K562 (cell line): ENCODE measurements at regions not wholly inside any gene's neighbourhood (a gene's known extent, or its start where the extent isn't known, plus 50 kb on each side); places are given as distances from the start of the nearest gene placed in this dataset.

Experiments
- C11orf30 ChIP-seq: fragments of 450-650 bp; IDR thresholded peaks from 2 replicates; pipeline ENCODE4 v1.6.1; 2016; ENCODE audit warnings: low read depth, mild to moderate bottlenecking
- EP400 ChIP-seq: fragments of 450-650 bp; IDR thresholded peaks from 2 replicates; pipeline ENCODE4 v1.6.1; 2017; ENCODE audit warnings: antibody characterized with exemption, mild to moderate bottlenecking, moderate library complexity
- MAFG ChIP-seq: fragments of 450-650 bp; conservative IDR thresholded peaks from 2 replicates; pipeline ENCODE4 v1.6.1; 2016; ENCODE audit warnings: missing genetic modification characterization, missing compliant biosample characterization
- MCM3 ChIP-seq: fragments of 450-650 bp; IDR thresholded peaks from 2 replicates; pipeline ENCODE4 v1.6.1; 2016
- MEIS2 ChIP-seq: fragments of 450-650 bp; IDR thresholded peaks from 2 replicates; pipeline ENCODE4 v1.6.1; 2014; ENCODE audit warnings: mild to moderate bottlenecking; ENCODE audit not compliant: partially characterized antibody
- MXI1 ChIP-seq: IDR thresholded peaks from 2 replicates; pipeline ENCODE4 v1.6.1; 2011; ENCODE audit warnings: low read depth, mild to moderate bottlenecking, improper control_type of control experiment, low read length
- PKNOX1 ChIP-seq: fragments of 450-650 bp; IDR thresholded peaks from 2 replicates; pipeline ENCODE4 v1.6.1; 2016
- RFX1 ChIP-seq: fragments of 450-650 bp; IDR thresholded peaks from 2 replicates; pipeline ENCODE4 v1.6.1; 2016; ENCODE audit warnings: mild to moderate bottlenecking, moderate library complexity
- ZBTB17 ChIP-seq: fragments of 450-650 bp; formaldehyde crosslinking; IDR thresholded peaks from 2 replicates; pipeline ENCODE4 v1.4.0; 2020; ENCODE audit warnings: mild to moderate bottlenecking
- ZNF316 ChIP-seq: fragments of 450-650 bp; IDR thresholded peaks from 2 replicates; pipeline ENCODE4 v1.6.1; 2016
- ZNF764 ChIP-seq: fragments of 250-450 bp; sonication (Bioruptor Pico); IDR thresholded peaks from 2 replicates; pipeline ENCODE4 v1.4.0; 2020; ENCODE audit warnings: low read depth, mild to moderate bottlenecking, moderate library complexity
- TF ChIP-seq, protein P1 (sequence below), 2 experiments: fragments of 150-350 bp in 1 of 2; IDR thresholded peaks; 2 replicates each; pipeline ENCODE4 v1.6.1; 2012 to 2016; ENCODE audit warnings: low read depth in 2 of 2, low read length in 2 of 2, mild to moderate bottlenecking in 1 of 2, moderate library complexity in 1 of 2
- TF ChIP-seq, protein P2 (sequence below), 2 experiments: fragments of 450-650 bp in 1 of 2; sonication (generic) in 1 of 2; formaldehyde crosslinking in 1 of 2; IDR thresholded peaks in 1 of 2; conservative IDR thresholded peaks in 1 of 2; 2 replicates each; pipeline versions ENCODE4 v1.6.1 to v1.8.1; 2016 to 2023; ENCODE audit warnings: mild to moderate bottlenecking in 2 of 2, moderate library complexity in 2 of 2, inconsistent platforms in 1 of 2, missing genetic modification reagents in 1 of 2
- TF ChIP-seq, protein P3 (sequence below): fragments of 250-450 bp; sonication (Bioruptor Pico); IDR thresholded peaks from 2 replicates; pipeline ENCODE4 v1.8.0; 2022; ENCODE audit warnings: inconsistent platforms

GRCh38 chr5:67581203-67581602, 384.6 kb upstream of the CD180 start (continued):
- TF ChIP-seq, protein P1, sequence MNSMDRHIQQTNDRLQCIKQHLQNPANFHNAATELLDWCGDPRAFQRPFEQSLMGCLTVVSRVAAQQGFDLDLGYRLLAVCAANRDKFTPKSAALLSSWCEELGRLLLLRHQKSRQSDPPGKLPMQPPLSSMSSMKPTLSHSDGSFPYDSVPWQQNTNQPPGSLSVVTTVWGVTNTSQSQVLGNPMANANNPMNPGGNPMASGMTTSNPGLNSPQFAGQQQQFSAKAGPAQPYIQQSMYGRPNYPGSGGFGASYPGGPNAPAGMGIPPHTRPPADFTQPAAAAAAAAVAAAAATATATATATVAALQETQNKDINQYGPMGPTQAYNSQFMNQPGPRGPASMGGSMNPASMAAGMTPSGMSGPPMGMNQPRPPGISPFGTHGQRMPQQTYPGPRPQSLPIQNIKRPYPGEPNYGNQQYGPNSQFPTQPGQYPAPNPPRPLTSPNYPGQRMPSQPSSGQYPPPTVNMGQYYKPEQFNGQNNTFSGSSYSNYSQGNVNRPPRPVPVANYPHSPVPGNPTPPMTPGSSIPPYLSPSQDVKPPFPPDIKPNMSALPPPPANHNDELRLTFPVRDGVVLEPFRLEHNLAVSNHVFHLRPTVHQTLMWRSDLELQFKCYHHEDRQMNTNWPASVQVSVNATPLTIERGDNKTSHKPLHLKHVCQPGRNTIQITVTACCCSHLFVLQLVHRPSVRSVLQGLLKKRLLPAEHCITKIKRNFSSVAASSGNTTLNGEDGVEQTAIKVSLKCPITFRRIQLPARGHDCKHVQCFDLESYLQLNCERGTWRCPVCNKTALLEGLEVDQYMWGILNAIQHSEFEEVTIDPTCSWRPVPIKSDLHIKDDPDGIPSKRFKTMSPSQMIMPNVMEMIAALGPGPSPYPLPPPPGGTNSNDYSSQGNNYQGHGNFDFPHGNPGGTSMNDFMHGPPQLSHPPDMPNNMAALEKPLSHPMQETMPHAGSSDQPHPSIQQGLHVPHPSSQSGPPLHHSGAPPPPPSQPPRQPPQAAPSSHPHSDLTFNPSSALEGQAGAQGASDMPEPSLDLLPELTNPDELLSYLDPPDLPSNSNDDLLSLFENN (IDR thresholded peaks at IDR 0.05; ENCODE audit: low read depth in 2 of 2, low read length in 2 of 2): no peak
- TF ChIP-seq ZBTB17 (CRISPR knock-in tag) (no peak), MAFG (tag) (no peak), MEIS2 (peak; percentile 71), C11orf30 (peak; percentile 27; the same call in 1 of the 2 replicates), ZNF764 (no peak), MCM3 (no peak), MXI1 (no peak), PKNOX1 (peak; percentile 88), RFX1 (peak; percentile 17; the same call in 1 of the 2 replicates), EP400 (peak; percentile 35; the same call in 1 of the 2 replicates), ZNF316 (peak; percentile 37; the same call in 1 of the 2 replicates)
- TF ChIP-seq, protein P2, sequence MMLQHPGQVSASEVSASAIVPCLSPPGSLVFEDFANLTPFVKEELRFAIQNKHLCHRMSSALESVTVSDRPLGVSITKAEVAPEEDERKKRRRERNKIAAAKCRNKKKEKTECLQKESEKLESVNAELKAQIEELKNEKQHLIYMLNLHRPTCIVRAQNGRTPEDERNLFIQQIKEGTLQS (IDR thresholded peaks at IDR 0.05): peak; percentile 75
- TF ChIP-seq, protein P2 (CRISPR knock-in tag; conservative IDR thresholded peaks at IDR 0.05): no peak
- TF ChIP-seq, protein P3, sequence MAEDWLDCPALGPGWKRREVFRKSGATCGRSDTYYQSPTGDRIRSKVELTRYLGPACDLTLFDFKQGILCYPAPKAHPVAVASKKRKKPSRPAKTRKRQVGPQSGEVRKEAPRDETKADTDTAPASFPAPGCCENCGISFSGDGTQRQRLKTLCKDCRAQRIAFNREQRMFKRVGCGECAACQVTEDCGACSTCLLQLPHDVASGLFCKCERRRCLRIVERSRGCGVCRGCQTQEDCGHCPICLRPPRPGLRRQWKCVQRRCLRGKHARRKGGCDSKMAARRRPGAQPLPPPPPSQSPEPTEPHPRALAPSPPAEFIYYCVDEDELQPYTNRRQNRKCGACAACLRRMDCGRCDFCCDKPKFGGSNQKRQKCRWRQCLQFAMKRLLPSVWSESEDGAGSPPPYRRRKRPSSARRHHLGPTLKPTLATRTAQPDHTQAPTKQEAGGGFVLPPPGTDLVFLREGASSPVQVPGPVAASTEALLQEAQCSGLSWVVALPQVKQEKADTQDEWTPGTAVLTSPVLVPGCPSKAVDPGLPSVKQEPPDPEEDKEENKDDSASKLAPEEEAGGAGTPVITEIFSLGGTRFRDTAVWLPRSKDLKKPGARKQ (CRISPR knock-in tag): no peak
